HL-60 (cell line): ENCODE measurements at regions not wholly inside any gene's neighbourhood (a gene's known extent, or its start where the extent isn't known, plus 50 kb on each side); places are given as distances from the start of the nearest gene placed in this dataset.

ENCODE experiments used
- CTCF ChIP-seq: IDR thresholded peaks from one replicate; pipeline ENCODE4 v1.5.1; 2011; ENCODE audit warnings: low read length, control low read depth, inconsistent platforms; ENCODE audit not compliant: insufficient read depth
- GABPA ChIP-seq: IDR thresholded peaks from 2 replicates; pipeline ENCODE4 v1.6.1; 2012; ENCODE audit warnings: low read depth
- POLR2AphosphoS5 ChIP-seq: IDR thresholded peaks from 2 replicates; pipeline ENCODE4 v1.6.1; 2012; ENCODE audit warnings: low read depth

- no peak for TF ChIP-seq CTCF
- no peak for TF ChIP-seq POLR2AphosphoS5
- no peak for TF ChIP-seq GABPA
Measured at GRCh38 chr10:22823109-22823508, 104.7 kb upstream of the ARMC3 start.
